ENCODE measurements at regions not wholly inside any gene's neighbourhood (a gene's known extent, or its start where the extent isn't known, plus 50 kb on each side); places are given as distances from the start of the nearest gene placed in this dataset.

GRCh38 chr3:177835008-177835407, 637.7 kb upstream of the TBL1XR1 start:
- Histone ChIP-seq H3K36me3 (no peaks in the 10 kb centered on the region), H3K27me3 (no peaks in the 10 kb centered on the region), H3K9me3 (no peaks in the 10 kb centered on the region), H3K27ac (no peak overlapping the region), H3K4me3 (no peak overlapping the region), H3K4me1 (peaks cover 0 to 15% of the 10 kb centered on the region in 2 donors)
- no peak for DNase-seq (ENCODE audit: low spot score)
- TF ChIP-seq CTCF (IDR thresholded peaks at IDR 0.05) = no peak

GRCh38 chr3:177835917-177836316, 638.6 kb upstream of the TBL1XR1 start:
- no peak for TF ChIP-seq CTCF (IDR thresholded peaks at IDR 0.05)
- H3K27ac ChIP-seq = peak overlapping the region in 1 of 2 donors; percentile 36
- DNase-seq (ENCODE audit: low spot score) = no peak
- H3K36me3 ChIP-seq = no peaks in the 10 kb centered on the region
- H3K4me1 ChIP-seq = peaks cover 0 to 8% of the 10 kb centered on the region in 2 donors
- H3K27me3 ChIP-seq = no peaks in the 10 kb centered on the region
- H3K9me3 ChIP-seq = no peaks in the 10 kb centered on the region
- H3K4me3 ChIP-seq = no peak overlapping the region

DNA sequence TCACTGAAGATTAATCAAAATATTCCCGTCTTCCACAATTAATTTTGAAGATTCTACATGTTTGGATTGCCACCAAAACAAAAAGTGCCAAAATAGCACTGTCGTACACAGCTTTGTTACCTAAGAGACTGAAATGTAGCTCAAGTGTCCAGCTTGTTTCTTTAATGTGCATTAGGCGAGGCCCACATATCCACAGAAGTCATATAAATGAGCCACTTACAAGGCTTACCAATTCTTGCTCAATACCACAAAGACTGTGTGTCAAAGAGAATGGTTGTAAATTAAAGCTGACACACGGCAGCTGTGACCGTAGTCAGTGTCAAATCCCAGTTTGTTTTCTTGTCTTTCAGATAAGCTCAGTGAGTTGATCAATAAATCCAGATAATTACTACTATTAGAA, 639.4 kb upstream of the TBL1XR1 start:
- Histone ChIP-seq H3K27ac (peak overlapping the region in 1 of 2 donors; percentile 36), H3K36me3 (no peaks in the 10 kb centered on the region), H3K4me3 (no peak overlapping the region), H3K27me3 (no peaks in the 10 kb centered on the region), H3K9me3 (no peaks in the 10 kb centered on the region), H3K4me1 (peaks cover 0 to 8% of the 10 kb centered on the region in 2 donors)
- no peak for TF ChIP-seq CTCF (IDR thresholded peaks at IDR 0.05)
- DNase-seq (ENCODE audit: low spot score) = no peak

GRCh38 chr3:177837951-177838655, 640.8 kb upstream of the TBL1XR1 start:
- H3K4me3 ChIP-seq = no peak overlapping the region
- H3K4me1 ChIP-seq = peaks cover 0 to 6% of the 10 kb centered on the region in 2 donors
- no peaks in the 10 kb centered on the region for H3K36me3 ChIP-seq
- no peak for DNase-seq (ENCODE audit: low spot score)
- H3K27me3 ChIP-seq = no peaks in the 10 kb centered on the region
- no peak for TF ChIP-seq CTCF (IDR thresholded peaks at IDR 0.05)
- H3K9me3 ChIP-seq = no peaks in the 10 kb centered on the region
- H3K27ac ChIP-seq = no peak overlapping the region

- Histone ChIP-seq H3K27me3 (no peaks in the 10 kb centered on the region), H3K36me3 (no peaks in the 10 kb centered on the region), H3K27ac (no peak overlapping the region), H3K4me1 (no peaks in the 10 kb centered on the region), H3K9me3 (no peaks in the 10 kb centered on the region), H3K4me3 (no peak overlapping the region)
- DNase-seq (ENCODE audit: low spot score) = no peak
- no peak for TF ChIP-seq CTCF (IDR thresholded peaks at IDR 0.05)
Measured at GRCh38 chr3:177838766-177839350, 641.6 kb upstream of the TBL1XR1 start.
